GM12864 (cell line): ENCODE measurements at regions not wholly inside any gene's neighbourhood (a gene's known extent, or its start where the extent isn't known, plus 50 kb on each side); places are given as distances from the start of the nearest gene placed in this dataset.
A peak's percentile ranks its signal among the peaks of the same experiment; 100 is the strongest.

ENCODE experiments used
- DNase-seq: peaks from one replicate; pipeline ENCODE4 v3.0.0-alpha.2; 2011; ENCODE audit warnings: low read depth
- H3K4me3 ChIP-seq: 2 replicates; pipeline ENCODE4 v1.5.1; 2011; ENCODE audit warnings: mild to moderate bottlenecking, low read depth, low read length, control low read depth
- CTCF ChIP-seq: IDR thresholded peaks from 2 replicates; pipeline ENCODE4 v1.5.1; 2011; ENCODE audit warnings: low read depth, mild to moderate bottlenecking, moderate library complexity, low read length, control low read depth, inconsistent platforms; ENCODE audit errors: missing control alignments

- TF ChIP-seq CTCF = no peak
- no peak for DNase-seq
- H3K4me3 ChIP-seq = no peak overlapping the region
Observed at GRCh38 chr10:88113657-88114272, 250.3 kb downstream of the PTEN start.

GRCh38 chr10:88114368-88114767 lies 250.9 kb downstream of the PTEN start:
- H3K4me3 ChIP-seq = no peak overlapping the region
- TF ChIP-seq CTCF = peak; percentile 87
- no peak for DNase-seq

- no peak for DNase-seq
- no peak overlapping the region for H3K4me3 ChIP-seq
- no peak for TF ChIP-seq CTCF
Observed at GRCh38 chr10:88115407-88115806, 252.0 kb downstream of the PTEN start.

- H3K4me3 ChIP-seq = no peak overlapping the region
- DNase-seq = no peak
- TF ChIP-seq CTCF = no peak
Observed at GRCh38 chr10:88115968-88116367, 252.5 kb downstream of the PTEN start.

GRCh38 chr10:88116481-88116880 lies 253.1 kb downstream of the PTEN start:
- no peak for TF ChIP-seq CTCF
- no peak overlapping the region for H3K4me3 ChIP-seq
- no peak for DNase-seq

- DNase-seq = no peak
- TF ChIP-seq CTCF = no peak
- no peak overlapping the region for H3K4me3 ChIP-seq
Observed at GRCh38 chr10:88116971-88117626, 253.7 kb downstream of the PTEN start.
